Upper lobe of left lung (tissue), 6 donors: ENCODE measurements at regions not wholly inside any gene's neighbourhood (a gene's known extent, or its start where the extent isn't known, plus 50 kb on each side); places are given as distances from the start of the nearest gene placed in this dataset.

Experiments used
- ATAC-seq, 2 donors: fragments of 200-7000 bp; cut with Tn5 transposase; one replicate each; pipeline ENCODE4 v1.9.1; 2022; ENCODE audit warnings: mild to moderate bottlenecking in 2 of 2, moderate library complexity in 2 of 2; ENCODE audit not compliant: low FRiP score in 2 of 2
- DNase-seq, 2 donors: peaks; one replicate each; pipeline ENCODE4 v3.0.0-alpha.2; 2019 to 2020
- H3K27ac ChIP-seq, 4 donors: fragments of 200-600 bp; sonication (generic); one replicate each; pipeline ENCODE4 v1.5.1; 2016 to 2019
- H3K27me3 ChIP-seq, 4 donors: fragments of 200-600 bp; sonication (generic); one replicate each; pipeline ENCODE4 v1.5.1; 2017 to 2019
- H3K36me3 ChIP-seq, 4 donors: fragments of 200-600 bp; sonication (generic); one replicate each; pipeline ENCODE4 v1.5.1; 2016 to 2019
- H3K4me1 ChIP-seq, 4 donors: fragments of 200-600 bp; sonication (generic); one replicate each; pipeline ENCODE4 v1.5.1; 2018 to 2019
- H3K4me3 ChIP-seq, 4 donors: fragments of 200-600 bp; sonication (generic); one replicate each; pipeline ENCODE4 v1.5.1; 2017 to 2019; ENCODE audit warnings: mild to moderate bottlenecking in 2 of 4, moderate library complexity in 1 of 4
- H3K9me3 ChIP-seq, 4 donors: fragments of 200-600 bp; sonication (generic); one replicate each; pipeline ENCODE4 v1.5.1; 2018 to 2019
- EP300 ChIP-seq, 4 donors: sonication (generic); formaldehyde crosslinking; IDR thresholded peaks; one replicate each; pipeline ENCODE4 v1.5.1; 2017; ENCODE audit warnings: antibody characterized with exemption in 4 of 4, control low read depth in 2 of 4
- POLR2A ChIP-seq, 4 donors: fragments of 450-650 bp; IDR thresholded peaks; one replicate each; pipeline ENCODE4 v1.5.1; 2016 to 2017; ENCODE audit warnings: antibody characterized with exemption in 4 of 4, mild to moderate bottlenecking in 2 of 4
- POLR2AphosphoS5 ChIP-seq, 2 donors: sonication (generic); formaldehyde crosslinking; IDR thresholded peaks; one replicate each; pipeline ENCODE4 v1.5.1; 2017; ENCODE audit warnings: antibody characterized with exemption in 2 of 2
- whole genome bisulfite sequencing, 2 donors: methylation state at CpG; one replicate each; pipeline ENCODE4 v1.1.5; 2017 to 2018; 5-methylcytosine and 5-hydroxymethylcytosine counted together
- TF ChIP-seq, protein P1 (sequence below), 6 experiments: fragments of 450-650 bp in 4 of 6; fragments of 200-600 bp in 2 of 6; sonication (generic) in 2 of 6; IDR thresholded peaks; one replicate each; pipeline ENCODE4 v1.5.1; 2016 to 2019; ENCODE audit warnings: antibody characterized with exemption in 6 of 6
- donor health status: DM: no; HTN: no; CAD: no; lungs with moderate emphysema.
- donor health status: DM: no; HTN: yes; CAD: no; lungs with severe emphysema.

DNA sequence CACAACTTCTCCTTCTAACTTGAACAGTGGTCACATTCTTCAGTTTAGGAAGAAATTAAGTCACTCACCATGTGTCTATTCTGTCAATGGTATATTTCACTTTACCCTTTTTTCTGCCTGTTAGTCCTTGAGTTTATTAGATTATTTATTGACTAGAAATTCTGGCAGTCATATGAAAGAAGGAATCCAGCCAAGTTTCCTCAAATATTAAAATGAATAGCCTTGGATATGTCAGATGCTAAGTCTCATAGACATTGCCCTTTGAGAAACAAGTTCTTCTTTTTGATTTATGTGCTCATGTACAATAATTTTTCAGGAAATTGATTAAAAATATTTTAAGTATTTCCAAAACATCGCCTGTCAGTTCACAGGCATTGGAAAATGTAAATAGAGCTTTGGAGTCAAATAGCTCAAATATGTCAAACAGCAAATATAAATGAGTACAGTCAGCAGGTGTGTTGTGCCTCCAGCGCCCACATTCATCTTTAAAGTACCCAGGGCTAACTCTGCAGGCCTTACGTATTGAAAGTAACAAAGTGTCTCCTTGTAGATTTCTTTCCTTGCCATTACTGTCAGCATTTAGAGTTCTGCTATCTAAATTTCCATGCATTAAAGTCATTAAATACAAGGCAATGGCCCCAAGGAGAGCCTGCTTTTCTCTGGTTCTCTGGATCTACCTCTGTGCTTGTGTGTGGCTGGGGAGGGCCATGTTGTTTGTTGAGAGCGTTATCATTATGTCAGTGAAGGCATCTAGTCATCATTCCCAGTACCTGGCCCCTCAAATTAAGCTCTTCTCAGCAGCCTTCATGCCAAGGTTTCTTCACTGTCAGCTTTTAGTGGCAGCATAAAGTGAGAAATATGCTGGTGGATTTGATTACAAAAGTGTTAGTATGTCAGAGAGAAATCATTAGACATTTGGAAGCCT lies 76.3 kb upstream of the TRPC4 start:
- no peaks in the 10 kb centered on the region for H3K36me3 ChIP-seq
- no peak for TF ChIP-seq EP300 (IDR thresholded peaks at IDR 0.05)
- TF ChIP-seq, protein P1, sequence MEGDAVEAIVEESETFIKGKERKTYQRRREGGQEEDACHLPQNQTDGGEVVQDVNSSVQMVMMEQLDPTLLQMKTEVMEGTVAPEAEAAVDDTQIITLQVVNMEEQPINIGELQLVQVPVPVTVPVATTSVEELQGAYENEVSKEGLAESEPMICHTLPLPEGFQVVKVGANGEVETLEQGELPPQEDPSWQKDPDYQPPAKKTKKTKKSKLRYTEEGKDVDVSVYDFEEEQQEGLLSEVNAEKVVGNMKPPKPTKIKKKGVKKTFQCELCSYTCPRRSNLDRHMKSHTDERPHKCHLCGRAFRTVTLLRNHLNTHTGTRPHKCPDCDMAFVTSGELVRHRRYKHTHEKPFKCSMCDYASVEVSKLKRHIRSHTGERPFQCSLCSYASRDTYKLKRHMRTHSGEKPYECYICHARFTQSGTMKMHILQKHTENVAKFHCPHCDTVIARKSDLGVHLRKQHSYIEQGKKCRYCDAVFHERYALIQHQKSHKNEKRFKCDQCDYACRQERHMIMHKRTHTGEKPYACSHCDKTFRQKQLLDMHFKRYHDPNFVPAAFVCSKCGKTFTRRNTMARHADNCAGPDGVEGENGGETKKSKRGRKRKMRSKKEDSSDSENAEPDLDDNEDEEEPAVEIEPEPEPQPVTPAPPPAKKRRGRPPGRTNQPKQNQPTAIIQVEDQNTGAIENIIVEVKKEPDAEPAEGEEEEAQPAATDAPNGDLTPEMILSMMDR (IDR thresholded peaks at IDR 0.05) = no peak
- DNase-seq (no peak), ATAC-seq (no peak)
- no peak overlapping the region for H3K27ac ChIP-seq
- no peak overlapping the region for H3K4me3 ChIP-seq
- no peaks in the 10 kb centered on the region for H3K9me3 ChIP-seq
- WGBS, 2 donors = 58 to 65% methylated on average over 4 of the region's 4 CpGs
- H3K4me1 ChIP-seq = no peaks in the 10 kb centered on the region
- H3K27me3 ChIP-seq = no peaks in the 10 kb centered on the region

DNA sequence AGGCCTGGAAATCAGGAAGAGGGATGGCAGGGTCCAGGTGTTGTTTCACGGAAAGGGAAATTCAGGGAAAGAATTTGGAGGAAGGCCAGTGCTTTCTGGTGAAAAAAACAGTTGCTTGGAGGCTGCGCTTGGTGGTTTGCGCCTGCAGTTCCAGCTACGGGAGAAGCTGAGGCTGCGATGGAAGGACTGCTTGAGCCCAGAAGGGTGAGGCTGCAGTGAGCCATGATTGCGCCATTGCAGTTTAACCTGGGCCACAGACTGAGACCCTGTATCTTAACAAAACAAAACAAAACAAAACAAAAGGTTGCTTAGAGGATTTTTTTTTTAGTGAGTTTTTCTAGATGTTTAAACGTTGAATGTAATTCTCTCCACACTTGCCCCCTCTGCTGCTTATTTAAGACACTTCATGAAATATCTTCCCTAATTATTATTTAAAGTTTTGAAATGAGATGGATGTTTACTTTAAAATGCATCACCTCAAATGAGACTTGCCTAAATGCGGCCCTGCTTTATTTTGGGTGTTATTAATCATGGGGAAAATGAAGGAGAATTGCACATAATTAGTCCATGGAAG lies 75.4 kb upstream of the TRPC4 start:
- TF ChIP-seq, protein P1 (IDR thresholded peaks at IDR 0.05) = no peak
- no peak for TF ChIP-seq POLR2AphosphoS5 (IDR thresholded peaks at IDR 0.05)
- no peak for TF ChIP-seq POLR2A (IDR thresholded peaks at IDR 0.05)
- no peak for TF ChIP-seq EP300 (IDR thresholded peaks at IDR 0.05)
- no peaks in the 10 kb centered on the region for H3K27me3 ChIP-seq
- H3K27ac ChIP-seq = no peak overlapping the region
- no peaks in the 10 kb centered on the region for H3K4me1 ChIP-seq
- WGBS, 2 donors = 79 to 81% methylated on average over 8 of the region's 8 CpGs
- no peaks in the 10 kb centered on the region for H3K36me3 ChIP-seq
- no peaks in the 10 kb centered on the region for H3K9me3 ChIP-seq
- DNase-seq = no peak
- no peak for ATAC-seq
- H3K4me3 ChIP-seq = no peak overlapping the region

DNA sequence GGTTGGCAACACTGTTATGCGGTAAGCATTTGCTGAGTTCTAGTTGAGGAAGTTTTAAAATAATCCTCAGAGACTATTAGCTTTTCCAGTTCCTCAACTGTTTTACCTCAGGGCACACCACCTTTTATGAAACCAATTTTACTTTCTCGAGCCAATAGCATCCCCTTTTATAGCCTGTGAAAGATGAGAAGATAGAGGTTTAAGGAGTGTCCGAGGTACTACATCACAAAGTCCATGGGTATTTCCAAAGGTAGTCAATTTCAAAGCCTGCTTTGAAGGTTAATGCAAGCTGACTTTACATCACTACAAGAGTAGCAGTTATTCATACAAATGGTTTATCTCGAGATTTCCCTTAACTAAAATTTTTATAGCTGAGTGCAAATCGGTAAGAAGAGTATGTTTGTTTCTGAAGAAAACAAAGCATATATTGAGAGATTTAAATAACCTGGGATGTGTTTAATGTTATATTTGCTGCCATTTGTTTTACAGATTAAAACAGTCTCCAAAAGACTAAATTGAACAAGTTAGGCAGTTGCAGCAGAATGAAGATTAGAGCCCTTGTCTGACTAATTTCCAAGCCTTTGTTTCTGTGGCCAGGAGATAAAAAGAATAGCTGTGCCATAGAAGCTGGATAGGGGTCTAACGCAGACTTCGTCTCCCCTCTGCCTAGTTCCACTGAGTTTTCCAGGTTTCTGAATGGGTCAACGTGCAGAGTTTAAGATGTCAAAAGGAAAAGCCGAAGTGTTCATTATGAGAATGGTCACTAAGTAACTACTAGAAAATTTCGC lies 74.7 kb upstream of the TRPC4 start:
- H3K27me3 ChIP-seq = no peaks in the 10 kb centered on the region
- no peaks in the 10 kb centered on the region for H3K9me3 ChIP-seq
- H3K27ac ChIP-seq = no peak overlapping the region
- no peaks in the 10 kb centered on the region for H3K36me3 ChIP-seq
- H3K4me1 ChIP-seq = no peaks in the 10 kb centered on the region
- TF ChIP-seq, protein P1 (IDR thresholded peaks at IDR 0.05) = no peak
- TF ChIP-seq POLR2A (IDR thresholded peaks at IDR 0.05) (no peak), EP300 (IDR thresholded peaks at IDR 0.05) (no peak), POLR2AphosphoS5 (IDR thresholded peaks at IDR 0.05) (no peak)
- ATAC-seq = no peak
- whole genome bisulfite sequencing, 2 donors = 78 to 79% methylated on average over 10 of the region's 10 CpGs
- no peak overlapping the region for H3K4me3 ChIP-seq
- no peak for DNase-seq

DNA sequence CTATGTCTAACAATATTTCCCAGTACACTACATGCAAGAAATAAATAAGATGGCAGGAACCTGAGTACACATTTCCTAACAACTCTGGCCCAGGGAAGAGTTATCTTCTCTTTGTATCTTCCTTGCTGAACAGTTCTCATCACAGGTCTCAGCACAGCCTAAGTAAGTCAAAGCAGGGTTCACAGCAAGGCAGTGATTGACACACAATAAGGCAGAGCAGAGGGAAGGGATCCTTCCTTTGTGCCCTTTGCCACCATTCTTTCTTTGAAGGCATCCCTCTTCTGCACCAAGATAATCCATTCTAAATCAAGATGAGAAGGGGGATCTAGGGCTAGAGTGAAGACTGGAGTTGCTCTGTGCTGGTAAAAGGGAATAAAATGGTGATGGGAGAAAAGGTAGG lies 73.4 kb upstream of the TRPC4 start:
- Histone ChIP-seq H3K27ac (no peak overlapping the region), H3K4me1 (no peaks in the 10 kb centered on the region), H3K9me3 (no peaks in the 10 kb centered on the region), H3K4me3 (no peak overlapping the region), H3K36me3 (no peaks in the 10 kb centered on the region), H3K27me3 (no peaks in the 10 kb centered on the region)
- DNase-seq (no peak), ATAC-seq (no peak)
- TF ChIP-seq POLR2A (IDR thresholded peaks at IDR 0.05) (no peak), POLR2AphosphoS5 (IDR thresholded peaks at IDR 0.05) (no peak), EP300 (IDR thresholded peaks at IDR 0.05) (no peak)
- TF ChIP-seq, protein P1 (IDR thresholded peaks at IDR 0.05) = no peak
